NCI-H460 (cell line): ENCODE measurements at regions not wholly inside any gene's neighbourhood (a gene's known extent, or its start where the extent isn't known, plus 50 kb on each side); places are given as distances from the start of the nearest gene placed in this dataset.
"Not testable (repeated sequence)": the region's sequence is repeated elsewhere in the genome, so short reads cannot be mapped to it uniquely, and the experiment has no call there.

Source experiments
- DNase-seq: peaks from one replicate; pipeline ENCODE4 v3.0.0-alpha.2; 2016; ENCODE audit warnings: low read depth; ENCODE audit errors: extremely low read depth

DNA sequence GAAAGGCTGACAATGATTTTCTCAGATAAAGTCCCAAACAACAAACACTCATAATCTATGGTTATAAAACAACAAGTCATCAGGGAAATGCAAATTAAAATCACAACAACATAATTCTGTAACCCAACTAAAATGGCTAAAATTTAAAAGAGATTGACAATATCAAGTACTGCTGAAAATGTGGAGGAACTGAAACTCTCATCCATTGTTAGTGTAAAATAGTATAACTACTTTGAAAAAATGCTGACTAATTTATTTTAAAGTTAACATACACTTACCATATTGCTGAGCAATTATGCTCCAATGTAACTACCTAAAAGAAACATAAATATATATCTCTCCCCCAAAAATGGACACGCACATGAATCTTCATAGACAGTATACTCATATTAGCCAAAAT is 245.9 kb upstream of the SPOPL start:
- DNase-seq = no peak

DNA sequence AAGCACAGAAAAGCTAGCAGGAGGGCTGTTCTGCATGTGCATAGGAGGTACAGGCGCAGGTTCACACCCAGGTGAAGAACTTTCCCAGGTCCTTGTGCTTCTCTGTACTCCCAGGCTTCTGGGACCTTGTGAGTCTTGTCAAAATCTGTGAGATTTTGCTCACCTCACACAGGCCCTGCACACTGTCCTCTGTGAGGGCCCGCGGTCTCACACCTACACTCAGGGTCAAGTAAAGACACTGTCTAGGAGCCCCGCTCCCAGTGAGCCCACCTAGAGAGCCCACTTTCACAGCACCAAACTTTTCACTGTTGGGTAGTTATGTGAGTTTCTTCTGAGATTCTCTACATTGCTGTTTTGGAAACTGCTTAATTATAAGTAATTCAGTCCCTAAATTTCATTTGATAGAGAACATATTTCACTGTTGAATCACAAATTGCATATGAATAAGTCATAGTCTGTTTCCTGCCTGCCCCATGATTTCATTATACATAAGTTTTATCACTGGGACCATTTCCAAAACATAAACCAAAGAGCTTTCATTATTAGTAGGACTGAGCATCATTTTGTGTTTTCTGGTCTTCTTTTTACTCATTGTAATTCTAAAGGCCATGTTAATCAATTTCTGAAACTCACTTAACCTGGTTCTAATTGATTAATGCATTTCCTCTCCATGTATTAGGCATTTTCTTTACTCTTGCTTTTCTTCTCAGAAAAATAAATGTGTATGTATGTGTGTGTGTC is 234.2 kb upstream of the SPOPL start:
- DNase-seq = no peak

DNA sequence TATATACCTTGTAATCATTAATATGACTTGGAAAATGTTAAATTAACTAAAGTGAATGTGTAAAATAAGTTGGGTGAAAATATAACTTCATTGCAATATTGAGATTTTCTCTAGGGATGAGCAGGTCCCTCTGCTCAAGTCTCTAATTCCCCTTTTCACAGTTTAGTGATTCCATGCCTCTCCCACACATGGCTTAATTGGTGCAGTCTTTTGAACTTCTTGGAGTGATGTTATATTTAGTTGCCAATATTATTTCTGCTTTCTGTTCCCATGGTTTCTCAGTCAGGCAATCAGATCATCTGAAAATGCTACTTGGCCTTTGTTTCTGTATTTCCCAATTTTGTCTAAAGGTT is 233.7 kb upstream of the SPOPL start:
- no peak for DNase-seq

DNA sequence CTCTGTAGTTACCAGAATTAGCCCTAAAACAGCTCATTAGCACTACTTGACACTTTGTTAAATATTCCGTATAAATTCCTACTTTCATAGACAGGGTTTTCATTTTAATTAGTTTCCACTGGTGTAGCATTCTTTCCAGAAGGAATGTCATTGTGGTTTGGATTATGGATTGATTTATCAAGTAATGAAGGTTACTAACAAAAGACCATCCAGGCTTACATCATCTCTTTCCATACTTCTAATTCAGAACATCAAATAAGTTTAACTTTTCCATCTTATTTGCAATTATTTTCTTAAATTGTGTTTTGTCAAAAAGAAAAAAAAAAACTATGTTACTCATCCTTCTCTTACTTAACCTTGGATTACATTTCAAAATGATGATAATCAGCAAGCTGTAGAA is 231.8 kb upstream of the SPOPL start:
- DNase-seq = no peak

DNA sequence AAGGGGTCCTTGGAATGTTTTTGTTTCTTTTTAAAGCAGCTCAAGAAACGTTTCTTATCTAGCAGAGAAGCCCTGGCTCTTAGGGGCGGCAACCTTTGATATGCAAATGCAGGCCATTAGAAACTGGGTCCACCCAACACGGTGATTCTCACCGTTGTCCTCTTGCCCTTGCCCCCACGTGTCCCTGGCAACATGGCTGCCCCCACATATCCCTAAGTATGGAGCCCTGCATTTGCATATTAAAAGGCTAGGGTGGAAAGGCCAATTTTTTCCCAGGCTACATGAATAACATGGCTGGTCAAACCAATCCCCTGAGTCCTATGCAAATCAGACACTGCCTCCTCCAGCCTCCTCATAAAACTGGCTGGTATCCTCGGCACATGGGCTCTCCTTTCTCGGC is 230.1 kb upstream of the SPOPL start:
- no peak for DNase-seq

DNA sequence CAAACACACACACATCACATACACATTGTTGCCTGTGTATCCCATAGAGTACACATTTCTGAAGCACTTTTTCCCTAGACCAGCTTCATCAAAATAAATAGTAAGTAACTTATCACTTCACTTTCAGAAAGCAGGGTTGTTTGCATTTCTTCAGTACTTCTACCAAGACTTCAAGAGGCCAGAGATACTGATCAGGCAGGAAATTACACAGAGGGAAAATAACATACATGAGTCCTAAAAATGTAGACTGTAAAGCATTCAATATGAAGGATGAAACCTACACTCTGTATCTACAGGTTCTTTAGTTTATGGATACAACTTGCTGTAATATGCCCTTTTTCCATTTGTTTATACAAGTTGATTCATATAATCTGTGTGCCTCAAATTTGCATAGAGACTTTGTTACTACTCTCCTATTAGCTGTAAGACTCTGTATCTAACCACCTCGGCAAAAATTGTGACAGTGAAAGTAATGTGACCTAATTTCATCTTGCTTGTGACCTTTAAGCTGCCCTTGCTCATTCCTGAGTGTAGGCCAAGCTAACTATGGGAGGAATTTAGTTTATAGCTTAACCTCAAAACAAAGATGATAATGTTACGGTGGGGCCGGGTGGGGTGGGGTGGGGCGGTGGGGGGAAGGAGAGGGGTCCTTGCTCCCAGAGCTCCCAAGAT is 228.9 kb upstream of the SPOPL start:
- DNase-seq = no peak

DNA sequence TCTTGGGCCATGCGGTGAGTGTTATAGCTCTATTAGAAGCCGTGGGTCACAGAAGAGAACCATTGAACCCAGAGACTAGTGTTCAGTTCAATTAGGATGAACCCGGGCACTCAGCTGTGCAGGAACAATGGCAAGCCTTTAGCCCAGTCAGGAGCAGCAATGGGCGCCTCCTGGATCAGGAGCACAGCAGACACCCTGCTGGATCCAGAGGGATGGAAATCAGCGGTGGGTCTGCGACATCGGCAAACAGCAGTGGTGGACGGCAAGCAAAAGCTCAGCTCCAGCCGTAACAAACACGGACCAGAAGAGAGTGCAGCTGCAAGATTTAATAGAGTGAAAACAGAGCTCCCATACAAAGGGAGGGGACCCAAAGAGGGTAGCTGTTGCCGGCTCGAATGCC is 228.3 kb upstream of the SPOPL start:
- not testable (repeated sequence) for DNase-seq

DNA sequence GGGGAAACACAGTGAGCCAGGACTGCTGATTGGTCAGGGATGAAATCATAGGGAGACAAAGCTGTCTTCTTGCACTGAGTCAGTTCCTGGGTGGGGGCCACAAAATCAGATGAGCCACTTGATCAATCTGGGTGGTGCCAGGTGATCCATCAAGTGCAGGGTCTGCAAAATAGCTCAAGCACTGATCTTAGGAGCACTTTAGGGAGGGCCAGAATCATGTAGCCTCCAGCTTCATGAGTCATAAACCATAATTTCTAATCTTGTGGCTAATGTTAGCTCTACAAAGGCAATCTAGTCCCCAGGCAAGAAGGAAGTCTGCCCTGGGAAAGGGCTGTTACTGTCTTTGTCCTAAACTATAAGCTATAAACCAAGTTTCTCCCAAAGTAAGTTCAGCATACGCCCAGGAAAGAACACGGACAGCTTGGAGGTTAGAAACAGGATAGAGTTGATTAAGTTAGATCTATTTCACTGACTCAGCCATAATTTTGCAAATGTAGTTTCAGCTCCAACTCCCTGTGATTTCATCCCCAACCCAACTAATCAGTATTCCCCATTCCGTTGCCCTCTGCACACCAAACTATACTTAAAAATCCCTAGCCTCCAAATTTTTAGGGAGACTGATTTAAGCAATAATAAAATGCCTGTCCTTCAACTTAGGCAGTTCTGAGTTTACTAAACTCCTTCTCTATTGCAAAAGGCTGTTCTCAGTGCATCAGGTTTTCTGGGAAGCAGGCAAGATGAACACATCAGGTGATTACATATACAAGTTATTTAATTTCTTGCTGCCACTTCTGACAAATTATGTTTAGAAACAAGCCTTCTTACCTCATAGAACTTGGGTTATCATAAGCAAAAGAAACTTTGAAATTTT is 226.9 kb upstream of the SPOPL start:
- no peak for DNase-seq

DNA sequence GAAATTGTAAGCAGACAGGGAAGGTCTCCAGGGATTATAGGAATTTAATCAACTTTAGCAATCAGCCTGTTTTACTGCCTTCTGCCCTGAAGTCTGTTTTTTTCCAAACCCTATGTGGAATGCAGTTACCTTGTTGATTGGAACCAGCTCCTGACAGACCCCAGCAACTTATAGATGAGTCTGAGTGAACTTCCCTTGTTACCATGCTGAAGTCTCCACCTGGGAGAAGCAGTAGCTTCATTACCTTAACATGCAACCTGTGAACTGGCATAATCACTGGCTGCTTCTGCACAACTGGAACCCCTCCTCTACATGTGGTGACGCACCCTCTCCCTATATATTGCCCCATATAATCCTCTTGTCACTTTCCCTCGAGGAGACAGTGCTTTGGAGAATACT is 226.3 kb upstream of the SPOPL start:
- no peak for DNase-seq

DNA sequence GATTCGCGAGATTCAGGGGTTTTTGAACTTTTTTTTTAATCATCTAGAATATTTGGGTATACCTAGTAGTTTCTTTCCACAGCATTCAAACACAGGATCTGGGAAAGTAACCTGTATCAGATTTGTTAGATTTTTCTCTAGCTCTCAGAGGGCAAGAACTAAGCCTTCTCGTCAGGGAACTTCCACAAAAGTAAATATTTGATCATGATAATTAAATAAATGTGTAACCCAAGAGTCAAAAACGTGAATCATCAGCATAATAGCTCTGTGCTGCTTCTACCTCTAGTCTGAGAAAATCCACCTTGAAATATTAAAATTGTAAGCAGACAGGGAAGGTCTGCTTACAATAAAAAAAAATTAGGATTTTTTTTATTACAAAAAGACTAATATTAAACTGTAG is 225.7 kb upstream of the SPOPL start:
- no peak for DNase-seq

DNA sequence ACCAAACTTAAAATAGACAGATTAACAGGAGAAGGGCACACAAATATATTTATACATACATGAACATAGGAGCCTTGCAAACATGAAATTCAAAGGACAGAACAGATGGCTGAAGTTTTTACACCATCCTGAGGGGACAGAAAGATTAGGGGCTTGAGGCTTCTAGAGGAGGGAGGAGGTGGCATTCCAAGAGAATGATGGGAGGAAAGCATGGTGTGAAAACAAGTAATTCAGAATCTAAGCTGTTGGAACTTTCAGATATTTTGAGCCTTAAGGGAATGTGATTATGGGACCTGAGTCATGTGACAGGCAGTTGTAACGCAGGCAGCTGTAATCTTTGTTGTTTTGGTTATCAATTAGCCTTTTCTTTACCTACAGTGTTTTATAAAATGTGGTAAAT is 225.2 kb upstream of the SPOPL start:
- DNase-seq = no peak

DNA sequence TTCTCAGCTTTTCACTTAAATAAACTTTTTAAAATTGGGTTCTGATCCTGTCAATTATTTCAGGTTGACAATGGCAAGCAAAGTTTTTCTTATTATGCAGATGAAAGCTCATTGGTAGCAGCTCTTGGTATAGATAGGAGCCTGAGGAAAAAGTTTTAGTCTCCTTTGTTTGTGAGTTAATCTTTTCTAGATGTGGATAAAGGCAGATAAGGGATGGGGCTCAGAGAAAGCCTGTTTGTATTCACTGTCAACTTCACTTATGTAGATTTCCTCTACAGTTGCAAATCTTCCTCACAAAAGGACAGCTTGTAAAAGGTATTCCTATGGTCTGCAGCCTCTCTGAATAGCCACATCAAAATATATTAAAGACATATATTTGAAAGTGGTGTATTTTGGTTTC is 224.5 kb upstream of the SPOPL start:
- no peak for DNase-seq

DNA sequence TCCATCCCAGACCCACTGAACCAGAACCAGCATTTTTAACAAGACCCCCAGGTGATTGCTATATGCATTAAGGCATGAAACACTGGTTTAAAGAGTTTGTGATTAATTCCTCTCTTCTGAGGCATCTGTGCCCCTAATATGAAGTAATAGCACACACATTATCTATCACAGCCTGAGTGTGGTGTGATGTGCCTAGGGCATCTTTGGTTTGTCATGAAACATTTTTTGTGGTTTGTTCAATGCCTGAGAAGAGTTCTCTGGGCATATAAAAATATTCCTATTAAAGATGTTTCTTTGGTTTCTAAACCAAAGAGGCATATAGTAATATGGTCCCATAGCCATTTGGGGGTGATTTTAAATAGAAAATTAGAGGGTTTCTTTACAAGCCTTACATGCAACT is 221.7 kb upstream of the SPOPL start:
- no peak for DNase-seq

DNA sequence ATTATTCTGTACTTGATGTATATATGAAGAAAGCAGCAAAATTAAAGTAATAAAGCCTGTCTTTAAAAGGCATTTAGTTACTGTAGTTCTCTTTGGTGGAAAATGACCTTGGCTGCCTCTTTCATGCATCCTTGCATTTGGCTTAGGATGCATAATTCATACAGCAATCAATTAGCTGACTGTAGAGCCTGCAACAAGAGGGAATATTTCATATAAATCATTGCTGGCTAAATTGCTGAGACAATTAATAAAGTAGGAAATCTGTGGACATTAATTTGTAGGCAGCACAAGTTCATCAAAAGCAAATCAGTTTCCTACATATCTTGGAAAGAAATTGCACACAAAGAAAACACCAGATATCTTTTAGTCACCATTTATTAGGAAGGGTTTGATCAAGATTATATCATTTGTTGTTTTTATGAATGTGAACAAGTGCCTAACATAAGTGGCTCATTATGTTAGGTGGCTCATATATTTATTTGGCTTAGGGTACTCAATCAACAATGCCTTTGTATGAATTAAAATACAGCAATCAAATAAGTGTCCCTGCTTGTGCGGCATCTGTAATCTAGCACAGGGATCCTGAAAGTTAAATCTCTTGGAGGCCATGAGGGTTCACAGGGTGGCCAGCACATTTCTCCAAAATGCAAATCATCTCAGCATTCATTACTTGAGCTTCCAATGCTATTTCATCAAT is 220.4 kb upstream of the SPOPL start:
- no peak for DNase-seq

DNA sequence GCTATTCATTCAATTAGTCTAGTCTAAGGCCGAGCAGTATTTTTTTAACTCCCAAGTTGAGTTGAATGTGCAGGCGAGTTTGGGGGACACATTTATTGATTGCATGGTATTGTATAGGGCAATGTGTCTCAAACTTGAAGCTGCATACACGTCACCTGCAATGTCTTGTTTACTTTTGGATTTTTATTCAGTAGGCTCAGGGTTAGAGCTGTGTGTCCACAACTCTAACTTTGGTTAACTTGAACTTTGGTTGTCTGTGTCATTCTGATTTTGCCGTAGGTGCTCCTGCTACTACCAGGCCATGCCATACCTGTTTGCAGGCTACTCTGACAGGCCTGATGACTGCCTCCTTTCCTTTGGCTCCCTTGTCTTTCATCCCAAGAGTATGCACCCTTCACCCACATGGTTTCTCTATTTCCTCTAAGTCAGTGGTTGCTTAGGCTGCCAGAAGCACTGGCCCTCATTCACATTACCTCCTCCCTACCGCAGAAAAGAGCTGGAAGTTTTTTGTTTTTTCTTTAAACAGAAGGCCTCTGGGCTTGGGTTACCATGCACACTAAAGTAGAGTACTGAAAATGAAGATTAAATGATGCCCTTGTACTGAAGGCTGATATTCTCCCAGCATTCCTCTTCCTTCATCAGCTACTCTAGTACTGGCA is 219.4 kb upstream of the SPOPL start:
- DNase-seq = no peak

DNA sequence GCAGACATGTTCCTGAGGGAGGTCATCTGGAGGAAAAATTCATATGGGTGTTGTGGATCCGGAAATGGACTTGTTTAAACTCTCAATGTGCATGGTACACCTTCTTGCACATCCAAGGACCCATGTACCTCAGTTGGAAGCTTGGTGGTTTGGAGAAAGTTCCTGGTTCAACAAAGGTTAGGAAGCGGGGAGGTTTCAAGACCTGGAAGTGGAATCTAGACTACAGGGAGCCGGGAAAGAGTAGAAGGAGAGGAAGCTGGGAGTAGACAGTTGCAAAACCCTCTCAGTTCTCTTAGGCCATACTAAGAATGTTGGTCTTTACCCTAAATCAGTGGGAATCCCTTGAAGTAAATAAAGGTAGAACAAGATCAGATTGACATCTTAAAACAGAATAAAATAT is 209.8 kb upstream of the SPOPL start:
- DNase-seq = no peak

DNA sequence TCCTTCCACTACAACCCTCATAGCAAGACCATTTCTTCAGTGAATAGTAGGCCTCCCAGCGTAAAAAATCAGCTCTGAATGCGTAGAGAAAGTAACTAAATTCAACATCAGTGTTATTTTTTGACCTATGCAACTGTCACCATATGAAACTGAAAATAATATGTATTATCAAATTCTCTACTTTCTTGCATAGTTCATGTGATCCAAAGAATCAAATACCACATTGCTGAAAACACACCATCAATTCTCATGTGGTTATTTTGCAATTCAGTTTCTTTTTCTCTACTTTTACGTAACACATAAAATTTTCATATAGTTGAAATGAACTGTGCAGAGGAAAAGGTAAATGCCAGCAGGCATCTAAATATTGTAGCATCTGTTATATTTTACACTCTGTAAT is 208.5 kb upstream of the SPOPL start:
- DNase-seq = no peak

DNA sequence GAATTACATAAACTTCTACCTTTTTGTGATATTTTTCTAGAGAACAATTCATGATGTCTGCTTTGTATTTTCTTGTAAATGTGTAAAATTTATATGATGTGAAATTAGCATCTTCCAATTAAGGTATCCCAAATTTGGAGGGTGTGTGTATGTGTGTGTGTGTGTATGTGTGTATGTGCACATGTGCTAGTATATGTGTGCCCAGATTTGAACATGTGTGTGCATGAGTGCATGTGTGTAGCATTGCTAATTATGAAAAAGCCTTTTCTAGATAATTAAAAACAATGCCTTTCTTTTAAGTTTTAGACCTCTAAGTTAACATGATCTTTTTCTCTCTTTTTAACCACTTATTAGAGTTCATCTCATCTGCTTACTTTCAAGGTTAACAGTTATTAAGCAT is 208.0 kb upstream of the SPOPL start:
- no peak for DNase-seq

DNA sequence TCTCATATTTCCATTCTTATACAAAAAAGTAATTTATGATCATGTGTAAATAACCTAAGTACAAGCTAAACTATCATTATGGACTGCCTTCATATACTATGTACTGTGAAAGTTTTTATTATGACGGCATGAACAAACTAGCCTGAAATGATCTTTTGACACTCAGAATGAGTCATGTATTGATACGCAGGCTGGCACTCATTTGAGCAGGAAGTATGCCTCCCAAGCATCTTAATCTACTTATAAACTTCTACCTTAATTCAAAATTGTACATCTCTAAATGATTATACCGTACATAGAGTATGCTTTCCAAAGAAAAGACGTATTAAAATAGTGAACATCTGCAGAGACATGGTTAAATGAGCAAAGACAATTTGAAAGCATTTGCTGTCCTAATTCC is 207.1 kb upstream of the SPOPL start:
- no peak for DNase-seq

DNA sequence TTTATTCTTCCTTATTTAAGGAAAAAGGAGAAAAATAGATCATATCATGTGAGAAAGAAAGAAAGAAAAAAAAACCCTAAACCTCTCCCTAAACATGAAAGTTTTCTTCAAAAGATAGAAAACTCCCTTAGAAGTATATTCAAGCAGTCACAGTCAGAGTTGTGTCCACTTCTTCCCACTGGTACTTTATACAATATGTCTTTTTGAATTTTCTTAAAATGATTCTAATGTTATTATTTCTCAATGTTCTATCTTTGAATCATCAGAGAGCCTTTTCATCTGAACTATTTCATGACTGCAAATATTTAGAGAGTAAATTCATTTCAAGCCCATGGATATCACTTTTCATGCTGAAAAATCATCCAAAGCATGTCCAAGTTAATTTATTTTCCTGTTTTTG is 205.2 kb upstream of the SPOPL start:
- no peak for DNase-seq
